ENCODE measurements at regions not wholly inside any gene's neighbourhood (a gene's known extent, or its start where the extent isn't known, plus 50 kb on each side); places are given as distances from the start of the nearest gene placed in this dataset.

- POLR2A ChIA-PET = no interaction called here
- Histone ChIP-seq H3K36me3 (ENCODE audit: control insufficient read depth, insufficient read depth, low read length) (no peaks in the 10 kb centered on the region), H3K27ac (ENCODE audit: low read length) (no peak overlapping the region), H3K27me3 (ENCODE audit: control insufficient read depth, insufficient read depth, low read length) (no peaks in the 10 kb centered on the region), H3K4me3 (ENCODE audit: low read depth in 2 of 2, low read length in 2 of 2) (no peak overlapping the region), H3K9me3 (ENCODE audit: control insufficient read depth, insufficient read depth, low read depth, low read length) (no peaks in the 10 kb centered on the region), H3K4me1 (ENCODE audit: control insufficient read depth, insufficient read depth, low read length) (no peaks in the 10 kb centered on the region)
- in situ Hi-C loops (cut with HindIII; ENCODE audit: low pct_unique_long_range_greater_than_20kb, low sequenced_read_pairs) = no loop called here
- TF ChIP-seq TCF7L2 (IDR thresholded peaks at IDR 0.05; ENCODE audit: low read depth, low read length) (no peak), SIN3A (IDR thresholded peaks at IDR 0.05; ENCODE audit: borderline replicate concordance, insufficient read depth, low read depth, low read length) (no peak), CTCF (IDR thresholded peaks at IDR 0.05) (no peak), POLR2AphosphoS5 (IDR thresholded peaks at IDR 0.05; ENCODE audit: low read depth, low read length) (no peak), REST (IDR thresholded peaks at IDR 0.05; ENCODE audit: insufficient read depth in 1 of 2, low read depth in 2 of 2, low read length in 1 of 2) (no peak)
- no TSS peak for BruUV-seq (replicated peaks)
- ATAC-seq = no peak
- DNase-seq (ENCODE audit: low read depth, low spot score) = no peak
- intact Hi-C loops (cut with micrococcal nuclease; ENCODE audit: unreplicated experiment) = no loop called here
- CTCF ChIA-PET = no interaction called here
These were observed 383.0 kb upstream of the SHH start for GRCh38 chr7:156195276-156195675.

GRCh38 chr7:156194813-156195212 lies 382.6 kb upstream of the SHH start:
- DNase-seq (ENCODE audit: low read depth, low spot score) (no peak), ATAC-seq (no peak)
- H3K27me3 ChIP-seq (ENCODE audit: control insufficient read depth, insufficient read depth, low read length) = no peaks in the 10 kb centered on the region
- ChIA-PET CTCF (no interaction called here), POLR2A (no interaction called here)
- H3K4me1 ChIP-seq (ENCODE audit: control insufficient read depth, insufficient read depth, low read length) = no peaks in the 10 kb centered on the region
- no peaks in the 10 kb centered on the region for H3K36me3 ChIP-seq (ENCODE audit: control insufficient read depth, insufficient read depth, low read length)
- TF ChIP-seq POLR2AphosphoS5 (IDR thresholded peaks at IDR 0.05; ENCODE audit: low read depth, low read length) = no peak
- no peak for TF ChIP-seq CTCF (IDR thresholded peaks at IDR 0.05)
- no peak for TF ChIP-seq SIN3A (IDR thresholded peaks at IDR 0.05; ENCODE audit: borderline replicate concordance, insufficient read depth, low read depth, low read length)
- TF ChIP-seq REST (IDR thresholded peaks at IDR 0.05; ENCODE audit: insufficient read depth in 1 of 2, low read depth in 2 of 2, low read length in 1 of 2) = no peak
- no peak for TF ChIP-seq TCF7L2 (IDR thresholded peaks at IDR 0.05; ENCODE audit: low read depth, low read length)
- intact Hi-C loops (cut with micrococcal nuclease; ENCODE audit: unreplicated experiment) = no loop called here
- in situ Hi-C loops (cut with HindIII; ENCODE audit: low pct_unique_long_range_greater_than_20kb, low sequenced_read_pairs) = no loop called here
- no TSS peak for BruUV-seq (replicated peaks)
- no peak overlapping the region for H3K27ac ChIP-seq (ENCODE audit: low read length)
- no peaks in the 10 kb centered on the region for H3K9me3 ChIP-seq (ENCODE audit: control insufficient read depth, insufficient read depth, low read depth, low read length)
- no peak overlapping the region for H3K4me3 ChIP-seq (ENCODE audit: low read depth in 2 of 2, low read length in 2 of 2)

Data from Panc1 (cell line).